GM23338 (cell line): ENCODE measurements at regions not wholly inside any gene's neighbourhood (a gene's known extent, or its start where the extent isn't known, plus 50 kb on each side); places are given as distances from the start of the nearest gene placed in this dataset.

Source experiments
- ATAC-seq: fragments of 200-7000 bp; cut with Tn5 transposase; 3 replicates; pipeline ENCODE4 v1.9.1; 2020
- DNase-seq: peaks from one replicate; pipeline ENCODE4 v3.0.0-alpha.2; 2015; ENCODE audit warnings: low spot score
- H2AFZ ChIP-seq: fragments of 200-600 bp; sonication (generic); 2 replicates; pipeline ENCODE4 v1.8.0; 2016; ENCODE audit warnings: antibody characterized with exemption, mild to moderate bottlenecking, moderate library complexity
- H3F3A ChIP-seq: fragments of 200-600 bp; sonication (generic); replicated peaks from 2 replicates; pipeline ENCODE4 v1.8.0; 2017; ENCODE audit warnings: antibody characterized with exemption, mixed run types, low read depth
- H3K27ac ChIP-seq: fragments of 200-600 bp; sonication (generic); 2 replicates; pipeline ENCODE4 v1.6.1; 2016; ENCODE audit warnings: low read depth
- H3K27me3 ChIP-seq: fragments of 200-600 bp; sonication (generic); 2 replicates; pipeline ENCODE4 v1.8.0; 2016; ENCODE audit warnings: mild to moderate bottlenecking, mixed run types, moderate library complexity; ENCODE audit not compliant: insufficient read depth
- H3K36me3 ChIP-seq: fragments of 200-600 bp; sonication (generic); 2 replicates; pipeline ENCODE4 v1.8.0; 2016; ENCODE audit warnings: mild to moderate bottlenecking; ENCODE audit not compliant: insufficient read depth
- H3K4me1 ChIP-seq: fragments of 200-600 bp; sonication (generic); 2 replicates; pipeline ENCODE4 v1.8.0; 2016; ENCODE audit warnings: mild to moderate bottlenecking, moderate library complexity; ENCODE audit not compliant: insufficient read depth
- H3K4me2 ChIP-seq: fragments of 200-600 bp; sonication (generic); 2 replicates; pipeline ENCODE4 v1.7.1; 2017; ENCODE audit warnings: mixed run types
- H3K4me3 ChIP-seq: fragments of 200-600 bp; sonication (generic); 2 replicates; pipeline ENCODE4 v1.6.1; 2016; ENCODE audit warnings: mixed run types
- H3K79me2 ChIP-seq: fragments of 200-600 bp; sonication (generic); replicated peaks from 2 replicates; pipeline ENCODE4 v1.8.0; 2017; ENCODE audit warnings: mild to moderate bottlenecking; ENCODE audit not compliant: insufficient read depth
- H3K9me2 ChIP-seq: fragments of 200-600 bp; sonication (generic); 2 replicates; pipeline ENCODE4 v1.8.0; 2017; ENCODE audit not compliant: insufficient read depth
- H4K20me1 ChIP-seq: fragments of 200-600 bp; sonication (generic); replicated peaks from 2 replicates; pipeline ENCODE4 v1.8.0; 2017; ENCODE audit warnings: mild to moderate bottlenecking; ENCODE audit not compliant: insufficient read depth
- H3K27ac Mint-ChIP-seq: 2 replicates; pipeline ENCODE4 v1.8.0; 2020; ENCODE audit warnings: inconsistent platforms, mild to moderate bottlenecking, moderate library complexity, mixed read lengths
- H3K27me3 Mint-ChIP-seq: 3 replicates; pipeline ENCODE4 v1.8.0; 2022; ENCODE audit warnings: low read depth, mild to moderate bottlenecking, moderate library complexity, mixed read lengths, inconsistent platforms; ENCODE audit not compliant: insufficient read depth, poor library complexity
- H3K36me3 Mint-ChIP-seq: 3 replicates; pipeline ENCODE4 v1.8.0; 2021; ENCODE audit warnings: low read depth, mild to moderate bottlenecking, inconsistent platforms, moderate library complexity, mixed read lengths
- H3K4me1 Mint-ChIP-seq: 3 replicates; pipeline ENCODE4 v1.8.0; 2020; ENCODE audit warnings: mild to moderate bottlenecking, inconsistent platforms, mixed read lengths
- H3K4me3 Mint-ChIP-seq: 3 replicates; pipeline ENCODE4 v1.8.0; 2021; ENCODE audit warnings: moderate library complexity, mild to moderate bottlenecking, inconsistent platforms, mixed read lengths
- H3K9me3 Mint-ChIP-seq: 3 replicates; pipeline ENCODE4 v1.8.0; 2020; ENCODE audit warnings: moderate library complexity, mild to moderate bottlenecking, inconsistent platforms, mixed read lengths
- CREB1 ChIP-seq: fragments of 250-450 bp; sonication (Bioruptor Pico); IDR thresholded peaks from 2 replicates; pipeline ENCODE4 v1.5.0; 2020; ENCODE audit warnings: low read depth, mild to moderate bottlenecking, moderate library complexity
- EZH2 ChIP-seq: fragments of 200-600 bp; sonication (generic); IDR thresholded peaks from one replicate; pipeline ENCODE4 v1.8.0; 2017; ENCODE audit warnings: antibody characterized with exemption, mild to moderate bottlenecking, low read depth; ENCODE audit not compliant: unreplicated experiment
- EZH2phosphoT487 ChIP-seq: fragments of 200-600 bp; sonication (generic); IDR thresholded peaks from one replicate; pipeline ENCODE4 v1.8.1; 2018; ENCODE audit warnings: antibody characterized with exemption; ENCODE audit not compliant: unreplicated experiment
- JUNB ChIP-seq: IDR thresholded peaks from one replicate; pipeline ENCODE4 v1.6.1; 2016; ENCODE audit warnings: antibody characterized with exemption; ENCODE audit not compliant: unreplicated experiment
- NANOG ChIP-seq: IDR thresholded peaks from 2 replicates; pipeline ENCODE4 v1.6.1; 2016; ENCODE audit warnings: antibody characterized with exemption, borderline replicate concordance
- POLR2AphosphoS5 ChIP-seq: IDR thresholded peaks from 2 replicates; pipeline ENCODE4 v1.6.1; 2016; ENCODE audit warnings: antibody characterized with exemption, low read depth
- STAT1 ChIP-seq: IDR thresholded peaks from one replicate; pipeline ENCODE4 v1.6.1; 2016; ENCODE audit warnings: antibody characterized with exemption; ENCODE audit not compliant: unreplicated experiment
- ZNF114 ChIP-seq: fragments of 250-450 bp; sonication (Bioruptor Pico); IDR thresholded peaks from 2 replicates; pipeline ENCODE4 v1.5.0; 2020; ENCODE audit warnings: mild to moderate bottlenecking, moderate library complexity
- ZNF331 ChIP-seq: fragments of 250-450 bp; sonication (Bioruptor Pico); IDR thresholded peaks from 2 replicates; pipeline ENCODE4 v1.5.0; 2020; ENCODE audit warnings: low read depth, mild to moderate bottlenecking, moderate library complexity
- TF ChIP-seq, protein P1 (sequence below): fragments of 250-450 bp; sonication (Bioruptor Pico); IDR thresholded peaks from 2 replicates; pipeline ENCODE4 v1.5.0; 2020; ENCODE audit warnings: mild to moderate bottlenecking, moderate library complexity
- TF ChIP-seq, protein P2 (sequence below): IDR thresholded peaks from one replicate; pipeline ENCODE4 v1.6.1; 2018; ENCODE audit warnings: antibody characterized with exemption; ENCODE audit not compliant: unreplicated experiment
- TF ChIP-seq, protein P3 (sequence below), 2 experiments: fragments of 200-600 bp in 1 of 2; sonication (generic) in 1 of 2; conservative IDR thresholded peaks; 2 replicates each; pipeline versions ENCODE4 v1.5.1 to v1.6.1; 2016 to 2017; ENCODE audit warnings: antibody characterized with exemption in 2 of 2, low read depth in 2 of 2, mild to moderate bottlenecking in 2 of 2, moderate library complexity in 1 of 2
- TF ChIP-seq, protein P4 (sequence below): IDR thresholded peaks from 2 replicates; pipeline ENCODE4 v1.6.1; 2016; ENCODE audit warnings: antibody characterized with exemption

DNA sequence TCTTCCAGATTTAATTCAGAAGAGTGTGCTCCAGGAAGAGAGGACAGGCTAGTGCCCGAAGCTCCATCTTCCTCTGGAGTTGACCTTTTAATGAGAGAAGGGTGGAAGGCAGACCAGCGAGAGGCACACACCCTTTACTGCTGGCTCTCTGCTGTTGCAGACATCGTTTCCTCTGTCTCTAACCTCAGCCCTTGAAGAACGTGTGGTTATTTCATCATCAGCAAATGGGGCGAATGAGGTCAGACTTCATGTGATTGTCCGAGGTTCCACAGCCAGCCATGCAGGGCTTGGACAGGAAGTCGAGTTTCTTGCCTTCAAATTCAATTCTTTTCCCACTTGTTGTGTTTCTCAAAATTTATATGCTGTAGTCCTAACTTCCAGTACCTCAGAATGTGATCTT is 155.2 kb upstream of the MSX1 start:
- Histone ChIP-seq H3K79me2 (no peaks in the 10 kb centered on the region), H2AFZ (no peak overlapping the region), H3K27ac (no peak overlapping the region), H3K36me3 (no peaks in the 10 kb centered on the region), H3K4me3 (no peak overlapping the region), H4K20me1 (no peaks in the 10 kb centered on the region), H3K9me2 (no peaks in the 10 kb centered on the region), H3F3A (no peaks in the 10 kb centered on the region), H3K4me1 (no peaks in the 10 kb centered on the region), H3K27me3 (no peaks in the 10 kb centered on the region), H3K4me2 (no peak overlapping the region)
- H3K4me1 Mint-ChIP-seq: no peaks in the 10 kb centered on the region
- no peaks in the 10 kb centered on the region for H3K36me3 Mint-ChIP-seq
- H3K27ac Mint-ChIP-seq: no peak overlapping the region
- ATAC-seq (no peak), DNase-seq (no peak)
- no peak overlapping the region for H3K4me3 Mint-ChIP-seq
- no peaks in the 10 kb centered on the region for H3K27me3 Mint-ChIP-seq
- TF ChIP-seq STAT1 (no peak), EZH2phosphoT487 (no peak), NANOG (no peak), EZH2 (no peak), JUNB (no peak), POLR2AphosphoS5 (no peak), ZNF114 (no peak), CREB1 (CRISPR knock-in tag) (no peak), ZNF331 (CRISPR knock-in tag) (no peak)
- TF ChIP-seq, protein P1, sequence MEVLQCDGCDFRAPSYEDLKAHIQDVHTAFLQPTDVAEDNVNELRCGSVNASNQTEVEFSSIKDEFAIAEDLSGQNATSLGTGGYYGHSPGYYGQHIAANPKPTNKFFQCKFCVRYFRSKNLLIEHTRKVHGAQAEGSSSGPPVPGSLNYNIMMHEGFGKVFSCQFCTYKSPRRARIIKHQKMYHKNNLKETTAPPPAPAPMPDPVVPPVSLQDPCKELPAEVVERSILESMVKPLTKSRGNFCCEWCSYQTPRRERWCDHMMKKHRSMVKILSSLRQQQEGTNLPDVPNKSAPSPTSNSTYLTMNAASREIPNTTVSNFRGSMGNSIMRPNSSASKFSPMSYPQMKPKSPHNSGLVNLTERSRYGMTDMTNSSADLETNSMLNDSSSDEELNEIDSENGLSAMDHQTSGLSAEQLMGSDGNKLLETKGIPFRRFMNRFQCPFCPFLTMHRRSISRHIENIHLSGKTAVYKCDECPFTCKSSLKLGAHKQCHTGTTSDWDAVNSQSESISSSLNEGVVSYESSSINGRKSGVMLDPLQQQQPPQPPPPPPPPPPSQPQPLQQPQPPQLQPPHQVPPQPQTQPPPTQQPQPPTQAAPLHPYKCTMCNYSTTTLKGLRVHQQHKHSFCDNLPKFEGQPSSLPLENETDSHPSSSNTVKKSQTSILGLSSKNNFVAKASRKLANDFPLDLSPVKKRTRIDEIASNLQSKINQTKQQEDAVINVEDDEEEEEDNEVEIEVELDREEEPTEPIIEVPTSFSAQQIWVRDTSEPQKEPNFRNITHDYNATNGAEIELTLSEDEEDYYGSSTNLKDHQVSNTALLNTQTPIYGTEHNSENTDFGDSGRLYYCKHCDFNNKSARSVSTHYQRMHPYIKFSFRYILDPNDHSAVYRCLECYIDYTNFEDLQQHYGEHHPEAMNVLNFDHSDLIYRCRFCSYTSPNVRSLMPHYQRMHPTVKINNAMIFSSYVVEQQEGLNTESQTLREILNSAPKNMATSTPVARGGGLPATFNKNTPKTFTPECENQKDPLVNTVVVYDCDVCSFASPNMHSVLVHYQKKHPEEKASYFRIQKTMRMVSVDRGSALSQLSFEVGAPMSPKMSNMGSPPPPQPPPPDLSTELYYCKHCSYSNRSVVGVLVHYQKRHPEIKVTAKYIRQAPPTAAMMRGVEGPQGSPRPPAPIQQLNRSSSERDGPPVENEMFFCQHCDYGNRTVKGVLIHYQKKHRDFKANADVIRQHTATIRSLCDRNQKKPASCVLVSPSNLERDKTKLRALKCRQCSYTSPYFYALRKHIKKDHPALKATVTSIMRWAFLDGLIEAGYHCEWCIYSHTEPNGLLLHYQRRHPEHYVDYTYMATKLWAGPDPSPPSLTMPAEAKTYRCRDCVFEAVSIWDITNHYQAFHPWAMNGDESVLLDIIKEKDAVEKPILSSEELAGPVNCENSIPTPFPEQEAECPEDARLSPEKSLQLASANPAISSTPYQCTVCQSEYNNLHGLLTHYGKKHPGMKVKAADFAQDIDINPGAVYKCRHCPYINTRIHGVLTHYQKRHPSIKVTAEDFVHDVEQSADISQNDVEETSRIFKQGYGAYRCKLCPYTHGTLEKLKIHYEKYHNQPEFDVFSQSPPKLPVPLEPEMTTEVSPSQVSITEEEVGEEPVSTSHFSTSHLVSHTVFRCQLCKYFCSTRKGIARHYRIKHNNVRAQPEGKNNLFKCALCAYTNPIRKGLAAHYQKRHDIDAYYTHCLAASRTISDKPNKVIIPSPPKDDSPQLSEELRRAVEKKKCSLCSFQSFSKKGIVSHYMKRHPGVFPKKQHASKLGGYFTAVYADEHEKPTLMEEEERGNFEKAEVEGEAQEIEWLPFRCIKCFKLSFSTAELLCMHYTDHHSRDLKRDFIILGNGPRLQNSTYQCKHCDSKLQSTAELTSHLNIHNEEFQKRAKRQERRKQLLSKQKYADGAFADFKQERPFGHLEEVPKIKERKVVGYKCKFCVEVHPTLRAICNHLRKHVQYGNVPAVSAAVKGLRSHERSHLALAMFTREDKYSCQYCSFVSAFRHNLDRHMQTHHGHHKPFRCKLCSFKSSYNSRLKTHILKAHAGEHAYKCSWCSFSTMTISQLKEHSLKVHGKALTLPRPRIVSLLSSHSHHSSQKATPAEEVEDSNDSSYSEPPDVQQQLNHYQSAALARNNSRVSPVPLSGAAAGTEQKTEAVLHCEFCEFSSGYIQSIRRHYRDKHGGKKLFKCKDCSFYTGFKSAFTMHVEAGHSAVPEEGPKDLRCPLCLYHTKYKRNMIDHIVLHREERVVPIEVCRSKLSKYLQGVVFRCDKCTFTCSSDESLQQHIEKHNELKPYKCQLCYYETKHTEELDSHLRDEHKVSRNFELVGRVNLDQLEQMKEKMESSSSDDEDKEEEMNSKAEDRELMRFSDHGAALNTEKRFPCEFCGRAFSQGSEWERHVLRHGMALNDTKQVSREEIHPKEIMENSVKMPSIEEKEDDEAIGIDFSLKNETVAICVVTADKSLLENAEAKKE (CRISPR knock-in tag): no peak
- TF ChIP-seq, protein P2, sequence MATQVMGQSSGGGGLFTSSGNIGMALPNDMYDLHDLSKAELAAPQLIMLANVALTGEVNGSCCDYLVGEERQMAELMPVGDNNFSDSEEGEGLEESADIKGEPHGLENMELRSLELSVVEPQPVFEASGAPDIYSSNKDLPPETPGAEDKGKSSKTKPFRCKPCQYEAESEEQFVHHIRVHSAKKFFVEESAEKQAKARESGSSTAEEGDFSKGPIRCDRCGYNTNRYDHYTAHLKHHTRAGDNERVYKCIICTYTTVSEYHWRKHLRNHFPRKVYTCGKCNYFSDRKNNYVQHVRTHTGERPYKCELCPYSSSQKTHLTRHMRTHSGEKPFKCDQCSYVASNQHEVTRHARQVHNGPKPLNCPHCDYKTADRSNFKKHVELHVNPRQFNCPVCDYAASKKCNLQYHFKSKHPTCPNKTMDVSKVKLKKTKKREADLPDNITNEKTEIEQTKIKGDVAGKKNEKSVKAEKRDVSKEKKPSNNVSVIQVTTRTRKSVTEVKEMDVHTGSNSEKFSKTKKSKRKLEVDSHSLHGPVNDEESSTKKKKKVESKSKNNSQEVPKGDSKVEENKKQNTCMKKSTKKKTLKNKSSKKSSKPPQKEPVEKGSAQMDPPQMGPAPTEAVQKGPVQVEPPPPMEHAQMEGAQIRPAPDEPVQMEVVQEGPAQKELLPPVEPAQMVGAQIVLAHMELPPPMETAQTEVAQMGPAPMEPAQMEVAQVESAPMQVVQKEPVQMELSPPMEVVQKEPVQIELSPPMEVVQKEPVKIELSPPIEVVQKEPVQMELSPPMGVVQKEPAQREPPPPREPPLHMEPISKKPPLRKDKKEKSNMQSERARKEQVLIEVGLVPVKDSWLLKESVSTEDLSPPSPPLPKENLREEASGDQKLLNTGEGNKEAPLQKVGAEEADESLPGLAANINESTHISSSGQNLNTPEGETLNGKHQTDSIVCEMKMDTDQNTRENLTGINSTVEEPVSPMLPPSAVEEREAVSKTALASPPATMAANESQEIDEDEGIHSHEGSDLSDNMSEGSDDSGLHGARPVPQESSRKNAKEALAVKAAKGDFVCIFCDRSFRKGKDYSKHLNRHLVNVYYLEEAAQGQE: no peak
- TF ChIP-seq, protein P3, sequence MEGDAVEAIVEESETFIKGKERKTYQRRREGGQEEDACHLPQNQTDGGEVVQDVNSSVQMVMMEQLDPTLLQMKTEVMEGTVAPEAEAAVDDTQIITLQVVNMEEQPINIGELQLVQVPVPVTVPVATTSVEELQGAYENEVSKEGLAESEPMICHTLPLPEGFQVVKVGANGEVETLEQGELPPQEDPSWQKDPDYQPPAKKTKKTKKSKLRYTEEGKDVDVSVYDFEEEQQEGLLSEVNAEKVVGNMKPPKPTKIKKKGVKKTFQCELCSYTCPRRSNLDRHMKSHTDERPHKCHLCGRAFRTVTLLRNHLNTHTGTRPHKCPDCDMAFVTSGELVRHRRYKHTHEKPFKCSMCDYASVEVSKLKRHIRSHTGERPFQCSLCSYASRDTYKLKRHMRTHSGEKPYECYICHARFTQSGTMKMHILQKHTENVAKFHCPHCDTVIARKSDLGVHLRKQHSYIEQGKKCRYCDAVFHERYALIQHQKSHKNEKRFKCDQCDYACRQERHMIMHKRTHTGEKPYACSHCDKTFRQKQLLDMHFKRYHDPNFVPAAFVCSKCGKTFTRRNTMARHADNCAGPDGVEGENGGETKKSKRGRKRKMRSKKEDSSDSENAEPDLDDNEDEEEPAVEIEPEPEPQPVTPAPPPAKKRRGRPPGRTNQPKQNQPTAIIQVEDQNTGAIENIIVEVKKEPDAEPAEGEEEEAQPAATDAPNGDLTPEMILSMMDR (conservative IDR thresholded peaks at IDR 0.05; ENCODE audit: low read depth in 2 of 2): no peak
- TF ChIP-seq, protein P4, sequence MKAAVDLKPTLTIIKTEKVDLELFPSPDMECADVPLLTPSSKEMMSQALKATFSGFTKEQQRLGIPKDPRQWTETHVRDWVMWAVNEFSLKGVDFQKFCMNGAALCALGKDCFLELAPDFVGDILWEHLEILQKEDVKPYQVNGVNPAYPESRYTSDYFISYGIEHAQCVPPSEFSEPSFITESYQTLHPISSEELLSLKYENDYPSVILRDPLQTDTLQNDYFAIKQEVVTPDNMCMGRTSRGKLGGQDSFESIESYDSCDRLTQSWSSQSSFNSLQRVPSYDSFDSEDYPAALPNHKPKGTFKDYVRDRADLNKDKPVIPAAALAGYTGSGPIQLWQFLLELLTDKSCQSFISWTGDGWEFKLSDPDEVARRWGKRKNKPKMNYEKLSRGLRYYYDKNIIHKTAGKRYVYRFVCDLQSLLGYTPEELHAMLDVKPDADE: no peak
- no peaks in the 10 kb centered on the region for H3K9me3 Mint-ChIP-seq
